H1 (cell line): ENCODE measurements at regions not wholly inside any gene's neighbourhood (a gene's known extent, or its start where the extent isn't known, plus 50 kb on each side); places are given as distances from the start of the nearest gene placed in this dataset.

ENCODE experiments used
- CTCF ChIA-PET: fragments of 300-600 bp; sonication (Branson Sonifier 250); formaldehyde crosslinking; loops from one replicate; lab custom pipeline; 2021; ENCODE audit not compliant: partially characterized antibody; lab: Charles Lee
- POLR2A ChIA-PET: fragments of 300-600 bp; sonication (Branson Sonifier 250); formaldehyde crosslinking; loops from one replicate; lab custom pipeline; 2021; ENCODE audit warnings: inconsistent platforms; ENCODE audit not compliant: partially characterized antibody; lab: Charles Lee
- DNase-seq, 2 experiments: peaks; one replicate each; pipeline versions ENCODE4 v3.0.0 to v3.0.0-alpha.2; 2010 to 2022; ENCODE audit warnings: low spot score in 2 of 2, low read depth in 1 of 2, mixed read lengths in 1 of 2
- FAIRE-seq: peaks from 2 replicates; lab custom pipeline; 2011; peaks lifted over from hg19 to GRCh38; lab: Jason Lieb, UNC
- H2AFZ ChIP-seq: 2 replicates; pipeline ENCODE4 v1.8.1; 2012; ENCODE audit warnings: low read length, inconsistent platforms
- H2AK5ac ChIP-seq: 2 replicates; pipeline ENCODE4 v1.6.1; 2013; ENCODE audit warnings: low read depth, low read length
- H2BK120ac ChIP-seq: replicated peaks from 2 replicates; pipeline ENCODE3; 2013; ENCODE audit warnings: low read depth, low read length, inconsistent platforms
- H2BK12ac ChIP-seq: 2 replicates; pipeline ENCODE4 v1.6.1; 2013; ENCODE audit warnings: low read depth, low read length
- H2BK15ac ChIP-seq: 2 replicates; pipeline ENCODE4 v1.6.1; 2013; ENCODE audit warnings: low read length
- H2BK20ac ChIP-seq: 2 replicates; pipeline ENCODE4 v1.6.1; 2013; ENCODE audit warnings: low read length
- H2BK5ac ChIP-seq: 2 replicates; pipeline ENCODE4 v1.6.1; 2013; ENCODE audit warnings: low read depth, low read length
- H3K14ac ChIP-seq: 2 replicates; pipeline ENCODE4 v1.6.1; 2013; ENCODE audit warnings: inconsistent platforms; ENCODE audit not compliant: insufficient read length
- H3K18ac ChIP-seq: 2 replicates; pipeline ENCODE4 v1.6.1; 2013; ENCODE audit warnings: low read length; ENCODE audit errors: extremely low read depth
- H3K23ac ChIP-seq: 2 replicates; pipeline ENCODE4 v1.6.1; 2013; ENCODE audit warnings: inconsistent platforms; ENCODE audit not compliant: insufficient read length
- H3K23me2 ChIP-seq: 2 replicates; pipeline ENCODE4 v1.6.1; 2013; ENCODE audit warnings: low read depth, low read length
- H3K27ac ChIP-seq: 2 replicates; pipeline ENCODE4 v1.6.1; 2011; ENCODE audit warnings: low read depth, low read length, inconsistent platforms
- H3K27me3 ChIP-seq, 4 experiments: replicated peaks in 1 of 4; 1 replicate in 1 of 4; 2 replicates in 3 of 4; pipeline versions ENCODE4 v1.6.1 to v1.8.1; 2011 to 2013; ENCODE audit warnings: low read length in 3 of 4, mild to moderate bottlenecking in 3 of 4, inconsistent platforms in 2 of 4, mixed read lengths in 2 of 4, moderate library complexity in 1 of 4; ENCODE audit not compliant: control insufficient read depth in 3 of 4, insufficient read depth in 3 of 4; ENCODE audit errors: extremely low read depth in 1 of 4
- H3K36me3 ChIP-seq, 4 experiments: 2 replicates each; pipeline versions ENCODE4 v1.6.1 to v1.8.1; 2011 to 2013; ENCODE audit warnings: mild to moderate bottlenecking in 4 of 4, low read length in 3 of 4, moderate library complexity in 2 of 4, control low read depth in 1 of 4, inconsistent platforms in 1 of 4; ENCODE audit not compliant: insufficient read depth in 4 of 4, control insufficient read depth in 2 of 4
- H3K4ac ChIP-seq: replicated peaks from 2 replicates; pipeline ENCODE3; 2013; ENCODE audit warnings: low read length, low read depth, mixed read lengths, inconsistent platforms; ENCODE audit not compliant: insufficient read length
- H3K4me1 ChIP-seq, 4 experiments: replicated peaks in 1 of 4; 1 replicate in 1 of 4; 2 replicates in 3 of 4; pipeline versions ENCODE4 v1.6.1 to v1.8.1; 2011 to 2013; ENCODE audit warnings: low read length in 3 of 4, inconsistent platforms in 2 of 4, mixed read lengths in 1 of 4; ENCODE audit not compliant: insufficient read depth in 4 of 4, control insufficient read depth in 3 of 4
- H3K4me2 ChIP-seq, 2 experiments: 2 replicates each; pipeline versions ENCODE4 v1.6.1 to v1.8.1; 2011 to 2013; ENCODE audit warnings: low read depth in 2 of 2, low read length in 2 of 2, control low read depth in 1 of 2, inconsistent platforms in 1 of 2, mild to moderate bottlenecking in 1 of 2; ENCODE audit not compliant: insufficient read depth in 1 of 2
- H3K4me3 ChIP-seq, 4 experiments: fragments of 200-600, 300-600 bp in 1 of 4; sonication (generic), shearing (Covaris generic), sonication (Bioruptor Twin) in 1 of 4; 2 replicates each; pipeline versions ENCODE4 v1.5.1 to v1.8.1; 2011 to 2016; ENCODE audit warnings: low read length in 4 of 4, low read depth in 3 of 4, control low read depth in 2 of 4, inconsistent platforms in 2 of 4, mild to moderate bottlenecking in 2 of 4, mixed read lengths in 1 of 4, moderate library complexity in 1 of 4; ENCODE audit not compliant: insufficient read depth in 2 of 4; ENCODE audit errors: extremely low read depth in 1 of 4
- H3K56ac ChIP-seq: replicated peaks from 2 replicates; pipeline ENCODE3; 2013; ENCODE audit warnings: low read depth, mild to moderate bottlenecking, mixed read lengths, low read length, inconsistent platforms; ENCODE audit not compliant: insufficient read length
- H3K79me1 ChIP-seq: 2 replicates; pipeline ENCODE4 v1.6.1; 2013; ENCODE audit warnings: low read depth, low read length, control low read depth
- H3K79me2 ChIP-seq, 2 experiments: 2 replicates each; pipeline versions ENCODE4 v1.6.1 to v1.8.1; 2012 to 2013; ENCODE audit warnings: low read length in 2 of 2, mild to moderate bottlenecking in 2 of 2, inconsistent platforms in 1 of 2; ENCODE audit not compliant: insufficient read depth in 2 of 2, control insufficient read depth in 1 of 2
- H3K9ac ChIP-seq, 4 experiments: replicated peaks in 1 of 4; 1 replicate in 1 of 4; 2 replicates in 3 of 4; pipeline versions ENCODE4 v1.6.1 to v1.8.1; 2011 to 2013; ENCODE audit warnings: low read depth in 3 of 4, low read length in 3 of 4, control low read depth in 2 of 4, mild to moderate bottlenecking in 2 of 4, moderate library complexity in 2 of 4, inconsistent platforms in 1 of 4; ENCODE audit errors: extremely low read depth in 1 of 4
- H3K9me3 ChIP-seq, 2 experiments: 2 replicates each; pipeline versions ENCODE4 v1.6.1 to v1.8.1; 2012 to 2013; ENCODE audit warnings: mild to moderate bottlenecking in 2 of 2, moderate library complexity in 2 of 2, control low read depth in 1 of 2, inconsistent platforms in 1 of 2, low read depth in 1 of 2, low read length in 1 of 2, mixed read lengths in 1 of 2; ENCODE audit not compliant: insufficient read depth in 2 of 2
- H4K20me1 ChIP-seq, 2 experiments: replicated peaks in 1 of 2; 2 replicates each; pipeline versions ENCODE3 to v1.8.1; 2011 to 2013; ENCODE audit warnings: inconsistent platforms in 2 of 2, low read length in 2 of 2, mild to moderate bottlenecking in 1 of 2; ENCODE audit not compliant: insufficient read depth in 2 of 2, control insufficient read depth in 1 of 2
- H4K5ac ChIP-seq: 2 replicates; pipeline ENCODE4 v1.6.1; 2013; ENCODE audit warnings: low read length, low read depth, mixed read lengths, inconsistent platforms; ENCODE audit not compliant: insufficient read length
- H4K8ac ChIP-seq: 2 replicates; pipeline ENCODE4 v1.8.0; 2013; ENCODE audit warnings: mild to moderate bottlenecking, moderate library complexity, low read length, inconsistent platforms; ENCODE audit not compliant: insufficient read depth; ENCODE audit errors: extremely low read depth
- H4K91ac ChIP-seq: replicated peaks from 2 replicates; pipeline ENCODE3; 2013; ENCODE audit warnings: low read length, mixed read lengths, inconsistent platforms; ENCODE audit not compliant: insufficient read length
- ASH2L ChIP-seq: fragments of 200-600, 300-600 bp; sonication (generic); IDR thresholded peaks from one replicate; pipeline ENCODE4 v1.7.1; 2017; ENCODE audit warnings: low read length
- KDM5A ChIP-seq: fragments of 200-600 bp; IDR thresholded peaks from 2 replicates; pipeline ENCODE4 v1.7.1; 2012; ENCODE audit warnings: mild to moderate bottlenecking, low read length, inconsistent platforms, mixed read lengths
- RXRA ChIP-seq: IDR thresholded peaks from 2 replicates; pipeline ENCODE4 v1.6.1; 2011; ENCODE audit warnings: low read depth, mild to moderate bottlenecking, low read length, moderate library complexity; ENCODE audit not compliant: insufficient read depth
- SUZ12 ChIP-seq: fragments of 200-600 bp; sonication (generic); IDR thresholded peaks from 2 replicates; pipeline ENCODE4 v1.6.1; 2012; ENCODE audit warnings: mild to moderate bottlenecking, inconsistent platforms, low read length, moderate library complexity, mixed read lengths
- TEAD4 ChIP-seq: IDR thresholded peaks from 2 replicates; pipeline ENCODE4 v1.6.1; 2012; ENCODE audit warnings: low read depth, low read length, inconsistent platforms, mixed read lengths
- WGBS, 2 experiments: shearing (Covaris generic) in 1 of 2; methylation state at CpG; one replicate each; pipeline versions ENCODE4 v1.1.6 to v1.1.7; 2013 to 2015; ENCODE audit warnings: low lambda C conversion rate in 2 of 2, mixed read lengths in 2 of 2, inconsistent platforms in 1 of 2, low coverage in 1 of 2, missing lambda C conversion rate in 1 of 2; ENCODE audit not compliant: insufficient replicate concordance in 2 of 2, insufficient coverage in 1 of 2, insufficient read length in 1 of 2; ENCODE audit errors: extremely low coverage in 1 of 2, missing lambda C conversion rate in 1 of 2; 5-methylcytosine and 5-hydroxymethylcytosine counted together

- H3K27me3 ChIP-seq: no peaks in the 10 kb centered on the region
- H3K36me3 ChIP-seq: no peaks in the 10 kb centered on the region
- no peak overlapping the region for H3K14ac ChIP-seq
- POLR2A ChIA-PET: no interaction called here
- H2BK15ac ChIP-seq: no peak overlapping the region
- no peak overlapping the region for H3K4me2 ChIP-seq
- WGBS, 2 experiments: 91% methylated on average over 5 of the region's 5 CpGs; no CpG with 5 or more reads in 1 of the 2 experiments
- no peak overlapping the region for H2BK12ac ChIP-seq
- H4K5ac ChIP-seq: no peak overlapping the region
- DNase-seq (no peak), FAIRE-seq (no peak)
- no peak overlapping the region for H2AFZ ChIP-seq
- no peaks in the 10 kb centered on the region for H4K20me1 ChIP-seq
- no peak overlapping the region for H3K23ac ChIP-seq
- H3K23me2 ChIP-seq: no peaks in the 10 kb centered on the region
- H3K4me3 ChIP-seq: no peak overlapping the region
- no peaks in the 10 kb centered on the region for H3K4me1 ChIP-seq
- H3K27ac ChIP-seq: no peak overlapping the region
- no peak overlapping the region for H3K56ac ChIP-seq
- no peak overlapping the region for H2BK5ac ChIP-seq
- TF ChIP-seq KDM5A (no peak), ASH2L (no peak), TEAD4 (no peak), RXRA (no peak), SUZ12 (no peak)
- H3K79me2 ChIP-seq: no peaks in the 10 kb centered on the region
- no peak overlapping the region for H2BK120ac ChIP-seq
- H2BK20ac ChIP-seq: no peak overlapping the region
- no peak overlapping the region for H4K91ac ChIP-seq
- no peak overlapping the region for H3K18ac ChIP-seq
- CTCF ChIA-PET: interaction anchor here (0.6 to 1.9 kb wide), 3 partner anchors 115 to 774 kb away, joined by 3 to 4 read pairs (median 4); no protein-coding TSS in a partner anchor
- no peak overlapping the region for H3K9ac ChIP-seq
- H2AK5ac ChIP-seq: no peak overlapping the region
- no peak overlapping the region for H3K4ac ChIP-seq
- no peak overlapping the region for H4K8ac ChIP-seq
- H3K9me3 ChIP-seq: no peaks in the 10 kb centered on the region
- H3K79me1 ChIP-seq: no peaks in the 10 kb centered on the region
Measured at GRCh38 chr16:64088838-64089237, 1033.0 kb downstream of the CDH11 start.
